Naive thymus-derived CD4-positive, alpha-beta T cell (primary cell): ENCODE measurements at regions not wholly inside any gene's neighbourhood (a gene's known extent, or its start where the extent isn't known, plus 50 kb on each side); places are given as distances from the start of the nearest gene placed in this dataset.
A peak's percentile ranks its signal among the peaks of the same experiment; 100 is the strongest.
"Not testable (repeated sequence)": the region's sequence is repeated elsewhere in the genome, so short reads cannot be mapped to it uniquely, and the experiment has no call there.

Experiments
- ATAC-seq: fragments of 150-1000 bp; cut with Tn5 transposase; 2 replicates; pipeline ENCODE4 v1.10.0; 2021; ENCODE audit warnings: mild to moderate bottlenecking, moderate library complexity
- CTCF ChIA-PET: fragments of 350-600 bp; sonication (Branson Sonifier 250); formaldehyde crosslinking; loops from one replicate; lab custom pipeline; 2021; ENCODE audit warnings: antibody characterized with exemption; lab: Charles Lee
- POLR2A ChIA-PET: fragments of 350-600 bp; sonication (Branson Sonifier 250); formaldehyde crosslinking; loops from one replicate; lab custom pipeline; 2021; ENCODE audit warnings: antibody characterized with exemption, inconsistent platforms; lab: Charles Lee
- DNase-seq, 9 donors: peaks; one replicate each; pipeline versions ENCODE4 v3.0.0 to v3.0.0-alpha.2; 2020 to 2022; ENCODE audit warnings: mixed read lengths in 1 of 9
- H3K27ac ChIP-seq: one replicate; pipeline ENCODE4 v1.7.0; 2013; ENCODE audit warnings: mild to moderate bottlenecking, low read depth, low read length, moderate library complexity
- H3K27me3 ChIP-seq, 2 donors: one replicate each; pipeline ENCODE4 v1.7.0; 2013; ENCODE audit warnings: low read length in 2 of 2, mild to moderate bottlenecking in 2 of 2, moderate library complexity in 2 of 2; ENCODE audit not compliant: control insufficient read depth in 2 of 2, insufficient read depth in 2 of 2
- H3K36me3 ChIP-seq, 3 experiments: 1 replicate in 2 of 3; 2 replicates in 1 of 3; pipeline ENCODE4 v1.7.0; 2013; ENCODE audit warnings: low read length in 3 of 3, mild to moderate bottlenecking in 3 of 3, moderate library complexity in 1 of 3; ENCODE audit not compliant: insufficient read depth in 3 of 3, control insufficient read depth in 2 of 3
- H3K4me1 ChIP-seq, 2 donors: one replicate each; pipeline ENCODE4 v1.7.0; 2013; ENCODE audit warnings: low read length in 2 of 2, mild to moderate bottlenecking in 2 of 2, moderate library complexity in 1 of 2; ENCODE audit not compliant: control insufficient read depth in 2 of 2, insufficient read depth in 2 of 2
- H3K4me3 ChIP-seq: 2 replicates; pipeline ENCODE4 v1.7.0; 2013; ENCODE audit warnings: mild to moderate bottlenecking, low read length
- H3K9me3 ChIP-seq, 3 experiments: 1 replicate in 2 of 3; 2 replicates in 1 of 3; pipeline ENCODE4 v1.7.0; 2013; ENCODE audit warnings: low read length in 3 of 3; ENCODE audit not compliant: control insufficient read depth in 2 of 3
- H3K27ac Mint-ChIP-seq, 9 donors: one replicate each; pipeline ENCODE4 v1.8.0; 2020 to 2022; ENCODE audit warnings: mixed read lengths in 9 of 9, mild to moderate bottlenecking in 8 of 9, moderate library complexity in 5 of 9, inconsistent platforms in 2 of 9
- H3K27me3 Mint-ChIP-seq, 5 donors: one replicate each; pipeline ENCODE4 v1.8.0; 2021 to 2022; ENCODE audit warnings: mixed read lengths in 5 of 5, mild to moderate bottlenecking in 1 of 5
- H3K36me3 Mint-ChIP-seq, 5 donors: one replicate each; pipeline ENCODE4 v1.8.0; 2020 to 2022; ENCODE audit warnings: mixed read lengths in 5 of 5, mild to moderate bottlenecking in 3 of 5, inconsistent platforms in 1 of 5
- H3K4me1 Mint-ChIP-seq, 7 donors: one replicate each; pipeline ENCODE4 v1.8.0; 2020 to 2022; ENCODE audit warnings: mixed read lengths in 7 of 7, mild to moderate bottlenecking in 3 of 7, inconsistent platforms in 1 of 7
- H3K4me3 Mint-ChIP-seq, 10 donors: one replicate each; pipeline ENCODE4 v1.8.0; 2020 to 2022; ENCODE audit warnings: mild to moderate bottlenecking in 10 of 10, mixed read lengths in 10 of 10, moderate library complexity in 6 of 10, inconsistent platforms in 2 of 10
- H3K9me3 Mint-ChIP-seq, 11 donors: one replicate each; pipeline ENCODE4 v1.8.0; 2020 to 2022; ENCODE audit warnings: mixed read lengths in 11 of 11, mild to moderate bottlenecking in 4 of 11, inconsistent platforms in 1 of 11, moderate library complexity in 1 of 11
- intact Hi-C, 2 donors: fragments of 100-400 bp; cut with micrococcal nuclease; formaldehyde crosslinking; loops; one replicate each; pipeline ENCODE4 v1.15.1; 2023

DNA sequence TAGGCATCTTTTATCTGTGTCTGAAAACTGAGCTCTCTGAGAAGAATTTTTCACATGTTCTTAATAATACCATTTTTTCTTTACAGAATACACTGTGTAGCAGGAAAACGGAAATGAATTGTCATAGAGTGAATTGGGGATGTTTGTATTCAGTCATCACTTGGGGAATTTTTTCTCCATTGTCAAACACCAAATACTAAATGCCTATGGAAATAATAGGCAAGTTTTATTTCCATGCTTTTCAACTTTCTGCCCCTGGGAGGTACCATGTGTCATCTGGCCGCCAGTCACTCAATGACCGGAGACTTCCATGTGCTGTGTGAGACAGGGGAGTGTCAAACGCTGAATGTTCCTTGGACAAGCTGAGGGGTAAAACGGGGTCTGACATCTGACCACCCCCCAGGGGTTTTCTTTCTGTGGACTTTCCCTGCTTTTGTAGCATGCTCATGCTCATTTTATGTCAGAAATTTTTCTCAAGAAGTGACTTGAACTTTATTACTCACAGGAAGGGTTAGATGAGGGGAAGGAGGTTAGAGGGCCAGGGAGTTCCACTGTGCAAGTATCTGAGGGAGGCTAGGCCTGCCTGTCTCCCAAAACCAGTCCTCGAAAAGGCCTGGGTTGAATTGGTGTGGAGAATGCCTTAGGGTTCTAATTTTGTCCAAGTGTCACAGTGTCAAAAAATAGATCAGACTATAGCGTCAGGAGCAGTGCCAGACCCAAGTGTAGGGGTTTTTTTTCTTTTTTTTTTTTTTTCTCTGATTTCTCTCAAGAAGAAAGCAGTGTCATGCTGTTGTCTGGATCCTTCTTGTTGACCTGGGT is 438.6 kb downstream of the AGTPBP1 start:
- intact Hi-C loops, result no loop called here
- peaks cover 0 to 5% (median 0%) of the 10 kb centered on the region in 5 donors for H3K36me3 Mint-ChIP-seq
- Histone ChIP-seq H3K27ac (no peak overlapping the region), H3K4me1 (no peaks in the 10 kb centered on the region), H3K27me3 (no peaks in the 10 kb centered on the region), H3K9me3 (no peaks in the 10 kb centered on the region), H3K4me3 (no peak overlapping the region), H3K36me3 (no peaks in the 10 kb centered on the region)
- no peak for DNase-seq
- H3K4me3 Mint-ChIP-seq, result no peak overlapping the region
- ChIA-PET CTCF (no interaction called here), POLR2A (no interaction called here)
- no peak overlapping the region for H3K27ac Mint-ChIP-seq
- H3K9me3 Mint-ChIP-seq, result peaks cover 0 to 5% (median under 1%) of the 10 kb centered on the region in 11 donors
- H3K27me3 Mint-ChIP-seq, result peaks cover 0 to 25% (median 8%) of the 10 kb centered on the region in 5 donors
- H3K4me1 Mint-ChIP-seq, result no peaks in the 10 kb centered on the region
- no peak for ATAC-seq

DNA sequence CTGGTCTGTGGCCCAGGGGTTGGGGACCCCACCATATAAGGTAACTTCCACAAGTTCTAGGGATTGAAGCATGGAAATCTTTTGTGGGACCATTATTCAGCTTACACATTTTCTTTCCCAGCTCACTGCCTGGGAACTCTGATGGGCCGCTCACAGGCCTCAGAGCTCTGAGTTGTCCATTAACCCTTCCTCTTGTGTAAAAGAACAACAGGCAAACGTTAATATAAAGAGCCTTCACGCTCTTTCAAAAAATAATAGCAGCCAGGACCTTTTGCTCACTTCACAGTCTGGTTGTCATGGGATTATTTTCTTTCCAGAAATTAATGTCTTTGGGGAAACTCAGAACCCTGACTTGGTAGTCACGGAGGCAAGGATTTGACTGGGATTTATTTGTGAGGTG is 443.3 kb downstream of the AGTPBP1 start:
- Histone ChIP-seq H3K9me3 (no peaks in the 10 kb centered on the region), H3K27ac (no peak overlapping the region), H3K27me3 (no peaks in the 10 kb centered on the region), H3K36me3 (no peaks in the 10 kb centered on the region), H3K4me3 (no peak overlapping the region), H3K4me1 (no peaks in the 10 kb centered on the region)
- no peaks in the 10 kb centered on the region for H3K4me1 Mint-ChIP-seq
- H3K27ac Mint-ChIP-seq, result no peak overlapping the region
- no peak for ATAC-seq
- peaks cover 0 to 39% (median 25%) of the 10 kb centered on the region in 5 donors for H3K27me3 Mint-ChIP-seq
- ChIA-PET CTCF (no interaction called here), POLR2A (no interaction called here)
- H3K4me3 Mint-ChIP-seq, result no peak overlapping the region
- intact Hi-C loops, result no loop called here
- no peak for DNase-seq
- peaks cover 0 to 8% (median 3%) of the 10 kb centered on the region in 11 donors for H3K9me3 Mint-ChIP-seq
- H3K36me3 Mint-ChIP-seq, result peaks cover 0 to 5% (median 0%) of the 10 kb centered on the region in 5 donors

DNA sequence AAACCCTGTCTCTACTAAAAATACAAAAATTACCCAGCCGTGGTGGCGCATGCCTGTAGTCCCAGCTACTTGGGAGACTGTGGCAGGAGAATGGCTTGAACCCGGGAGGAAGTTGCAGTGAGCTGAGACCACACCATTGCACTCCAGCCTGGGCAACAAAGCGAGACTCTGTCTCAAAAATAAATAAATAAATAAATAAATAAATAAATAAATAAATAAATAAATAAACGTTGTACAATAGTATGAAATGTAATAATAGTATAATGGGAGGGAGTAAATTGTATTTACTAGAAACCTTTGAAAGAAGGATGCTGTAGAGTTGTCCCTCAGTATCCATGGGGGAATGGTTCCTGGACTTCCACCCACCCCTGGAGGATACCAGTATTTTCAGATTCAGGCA is 446.5 kb downstream of the AGTPBP1 start:
- H3K27me3 ChIP-seq, H3K4me3 ChIP-seq, H3K36me3 ChIP-seq, H3K27ac Mint-ChIP-seq, H3K9me3 Mint-ChIP-seq, intact Hi-C loops, DNase-seq, H3K4me3 Mint-ChIP-seq, CTCF ChIA-PET, H3K27ac ChIP-seq, ATAC-seq, H3K9me3 ChIP-seq, H3K4me1 ChIP-seq, H3K36me3 Mint-ChIP-seq, POLR2A ChIA-PET: not testable (repeated sequence)
- Mint-ChIP-seq H3K4me1 (peaks cover 0 to 19% (median 13%) of the 10 kb centered on the region in 7 donors), H3K27me3 (peaks cover 15 to 46% (median 33%) of the 10 kb centered on the region in 5 donors)

- peaks cover 0 to 34% (median 26%) of the 10 kb centered on the region in 7 donors for H3K4me1 Mint-ChIP-seq
- DNase-seq, result no peak
- no peak overlapping the region for H3K27ac Mint-ChIP-seq
- H3K4me3 Mint-ChIP-seq, result no peak overlapping the region
- H3K9me3 ChIP-seq, result no peaks in the 10 kb centered on the region
- peaks cover 23 to 38% (median 25%) of the 10 kb centered on the region in 5 donors for H3K27me3 Mint-ChIP-seq
- H3K4me3 ChIP-seq, result no peak overlapping the region
- intact Hi-C loops, result no loop called here
- H3K27me3 ChIP-seq, result no peaks in the 10 kb centered on the region
- H3K9me3 Mint-ChIP-seq, result peaks cover 0 to 7% (median 3%) of the 10 kb centered on the region in 11 donors
- ChIA-PET POLR2A (no interaction called here), CTCF (no interaction called here)
- ATAC-seq, result no peak
- H3K4me1 ChIP-seq, result no peaks in the 10 kb centered on the region
- no peak overlapping the region for H3K27ac ChIP-seq
- no peaks in the 10 kb centered on the region for H3K36me3 ChIP-seq
- H3K36me3 Mint-ChIP-seq, result no peaks in the 10 kb centered on the region
Measured at GRCh38 chr9:85292261-85292660, 449.5 kb downstream of the AGTPBP1 start.

DNA sequence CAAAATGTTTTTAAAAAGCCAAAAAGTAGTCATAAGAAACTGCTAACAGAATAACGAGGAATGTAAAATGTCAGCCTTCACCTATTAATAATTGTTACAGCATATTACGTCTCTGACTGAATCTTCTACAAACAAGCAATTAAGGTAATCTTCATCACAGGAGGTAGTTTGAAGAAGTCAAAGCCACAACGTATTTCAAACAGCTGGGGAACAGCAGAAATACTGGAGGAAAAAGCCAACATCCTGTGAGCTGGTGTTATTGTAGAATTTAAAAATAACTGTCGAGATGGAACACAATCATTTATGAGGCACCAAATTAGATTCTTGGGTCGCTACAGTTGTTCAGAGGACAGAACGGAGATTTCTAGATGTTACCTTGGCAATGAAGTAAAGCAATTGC is 450.5 kb downstream of the AGTPBP1 start:
- Mint-ChIP-seq H3K36me3 (no peaks in the 10 kb centered on the region), H3K4me1 (peaks cover 0 to 34% (median 26%) of the 10 kb centered on the region in 7 donors), H3K4me3 (peak overlapping the region in 4 of 10 donors; percentile 10 to 71 (median 30)), H3K27ac (no peak overlapping the region), H3K27me3 (peaks cover 23 to 38% (median 29%) of the 10 kb centered on the region in 5 donors), H3K9me3 (peaks cover 0 to 7% (median 3%) of the 10 kb centered on the region in 11 donors)
- H3K36me3 ChIP-seq, result no peaks in the 10 kb centered on the region
- H3K27ac ChIP-seq, result no peak overlapping the region
- no peaks in the 10 kb centered on the region for H3K9me3 ChIP-seq
- ChIA-PET CTCF (no interaction called here), POLR2A (no interaction called here)
- H3K4me3 ChIP-seq, result no peak overlapping the region
- ATAC-seq, result no peak
- H3K4me1 ChIP-seq, result no peaks in the 10 kb centered on the region
- intact Hi-C loops, result no loop called here
- peak in 1 of 9 donors; percentile 2 for DNase-seq
- H3K27me3 ChIP-seq, result no peaks in the 10 kb centered on the region

- Histone ChIP-seq H3K9me3 (no peaks in the 10 kb centered on the region), H3K4me3 (no peak overlapping the region), H3K27ac (no peak overlapping the region), H3K27me3 (no peaks in the 10 kb centered on the region), H3K4me1 (no peaks in the 10 kb centered on the region), H3K36me3 (no peaks in the 10 kb centered on the region)
- ChIA-PET POLR2A (no interaction called here), CTCF (interaction anchor here (0.6 kb wide), 1 partner anchor 184 kb away, joined by 5 read pairs; no protein-coding TSS in a partner anchor)
- peak in 7 of 9 donors; percentile 4 to 60 (median 25) for DNase-seq
- H3K4me1 Mint-ChIP-seq, result peaks cover 0 to 34% (median 26%) of the 10 kb centered on the region in 7 donors
- peaks cover 23 to 40% (median 35%) of the 10 kb centered on the region in 5 donors for H3K27me3 Mint-ChIP-seq
- H3K9me3 Mint-ChIP-seq, result peaks cover 0 to 7% (median 3%) of the 10 kb centered on the region in 11 donors
- no peaks in the 10 kb centered on the region for H3K36me3 Mint-ChIP-seq
- H3K27ac Mint-ChIP-seq, result peak overlapping the region in 1 of 9 donors; percentile 66
- intact Hi-C loops, result no loop called here
- peak overlapping the region; percentile 30 to 76 (median 70) for H3K4me3 Mint-ChIP-seq
- ATAC-seq, result peak; percentile 32
Measured at GRCh38 chr9:85290019-85290418, 451.7 kb downstream of the AGTPBP1 start.
